GM21786 (cell line): ENCODE measurements at regions not wholly inside any gene's neighbourhood (a gene's known extent, or its start where the extent isn't known, plus 50 kb on each side); places are given as distances from the start of the nearest gene placed in this dataset.

Experiments used
- ATAC-seq: cut with Tn5 transposase; IDR thresholded peaks from one replicate; pipeline ENCODE4 v1.9.1; 2021; ENCODE audit not compliant: unreplicated experiment

- ATAC-seq: no peak
Observed at GRCh38 chr1:87265786-87266185, 62.9 kb upstream of the LMO4 start.

- ATAC-seq: no peak
Observed at GRCh38 chr1:87268111-87268510, 60.6 kb upstream of the LMO4 start.

DNA sequence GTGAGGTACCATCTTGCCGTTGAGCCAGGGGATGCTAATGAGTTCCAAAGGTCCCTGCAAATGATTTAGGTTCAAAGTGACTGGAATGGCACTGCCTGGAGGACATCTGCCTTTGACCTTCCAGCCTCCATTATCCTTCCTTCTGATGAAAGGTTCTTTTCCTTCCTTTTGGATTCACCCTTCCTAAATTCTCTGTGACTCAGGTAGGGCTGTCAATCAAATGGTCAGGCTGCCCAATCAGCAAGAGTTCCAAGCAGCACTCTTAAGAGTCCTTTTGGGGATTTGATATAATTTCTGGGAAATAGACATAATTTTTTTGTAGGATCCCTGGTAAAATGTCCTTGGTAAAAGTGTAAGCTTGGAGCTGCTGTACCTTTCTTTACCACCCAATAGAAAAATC lies 58.8 kb upstream of the LMO4 start:
- no peak for ATAC-seq

- no peak for ATAC-seq
Observed at GRCh38 chr1:87273291-87273690, 55.4 kb upstream of the LMO4 start.

DNA sequence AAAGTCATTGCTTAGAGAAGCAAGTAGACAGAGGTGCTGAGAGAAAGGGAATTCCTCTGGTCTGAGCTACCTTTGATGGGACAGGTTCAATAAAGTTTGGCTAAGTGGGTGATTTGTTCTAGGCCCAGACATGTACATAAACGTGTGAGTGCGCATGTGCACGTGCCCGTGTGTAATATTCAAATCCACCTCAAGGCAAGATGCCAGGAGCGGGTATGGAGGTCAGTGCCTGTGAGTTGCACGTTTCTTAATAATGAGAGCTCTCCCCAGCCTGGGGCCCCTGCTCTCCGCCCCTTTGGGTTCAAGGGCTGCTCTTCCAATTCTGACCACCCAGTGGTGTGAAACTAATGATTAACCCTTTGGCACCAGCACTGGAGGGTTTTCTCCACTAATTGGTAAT lies 53.8 kb upstream of the LMO4 start:
- ATAC-seq: no peak

GRCh38 chr1:87278825-87279535 lies 49.7 kb upstream of the LMO4 start:
- ATAC-seq: no peak
